Activated CD8-positive, alpha-beta memory T cell treated with anti-CD3 and anti-CD28 coated beads, Interleukin-2, amount 50 U/mL, for 48 hours (primary cell): ENCODE measurements at regions not wholly inside any gene's neighbourhood (a gene's known extent, or its start where the extent isn't known, plus 50 kb on each side); places are given as distances from the start of the nearest gene placed in this dataset.

Experiments
- DNase-seq: peaks from one replicate; pipeline ENCODE4 v3.0.0-alpha.2; 2020

- no peak for DNase-seq
Observed at GRCh38 chr7:156090988-156091387, 278.7 kb upstream of the SHH start.

GRCh38 chr7:156089222-156089621 lies 277.0 kb upstream of the SHH start:
- no peak for DNase-seq

- no peak for DNase-seq
Observed at GRCh38 chr7:156088115-156088514, 275.9 kb upstream of the SHH start.

- DNase-seq = no peak
Observed at GRCh38 chr7:156082048-156083040, 270.1 kb upstream of the SHH start.

GRCh38 chr7:156080596-156080995 lies 268.3 kb upstream of the SHH start:
- DNase-seq = no peak

GRCh38 chr7:156080046-156080445 lies 267.8 kb upstream of the SHH start:
- no peak for DNase-seq

- DNase-seq = no peak
Observed at GRCh38 chr7:156079156-156079555, 266.9 kb upstream of the SHH start.

- no peak for DNase-seq
Observed at GRCh38 chr7:156074982-156075615, 262.8 kb upstream of the SHH start.

GRCh38 chr7:156074084-156074483 lies 261.8 kb upstream of the SHH start:
- no peak for DNase-seq

GRCh38 chr7:156073366-156074052 lies 261.2 kb upstream of the SHH start:
- no peak for DNase-seq

GRCh38 chr7:156071612-156072011 lies 259.3 kb upstream of the SHH start:
- DNase-seq = no peak

GRCh38 chr7:156069891-156070290 lies 257.6 kb upstream of the SHH start:
- DNase-seq = no peak

- DNase-seq = no peak
Observed at GRCh38 chr7:156067156-156067555, 254.9 kb upstream of the SHH start.

- no peak for DNase-seq
Observed at GRCh38 chr7:156065400-156065799, 253.1 kb upstream of the SHH start.

- DNase-seq = no peak
Observed at GRCh38 chr7:156064971-156065386, 252.7 kb upstream of the SHH start.

GRCh38 chr7:156063241-156063810 lies 251.1 kb upstream of the SHH start:
- DNase-seq = no peak

GRCh38 chr7:156062286-156062685 lies 250.0 kb upstream of the SHH start:
- no peak for DNase-seq

GRCh38 chr7:156061689-156062255 lies 249.5 kb upstream of the SHH start:
- DNase-seq = no peak

GRCh38 chr7:156060925-156061324 lies 248.7 kb upstream of the SHH start:
- no peak for DNase-seq

- DNase-seq = no peak
Observed at GRCh38 chr7:156059369-156059768, 247.1 kb upstream of the SHH start.

GRCh38 chr7:156058248-156058647 lies 246.0 kb upstream of the SHH start:
- no peak for DNase-seq

GRCh38 chr7:156056534-156056933 lies 244.3 kb upstream of the SHH start:
- no peak for DNase-seq
